ENCODE measurements at regions not wholly inside any gene's neighbourhood (a gene's known extent, or its start where the extent isn't known, plus 50 kb on each side); places are given as distances from the start of the nearest gene placed in this dataset.
"Not testable (repeated sequence)": the region's sequence is repeated elsewhere in the genome, so short reads cannot be mapped to it uniquely, and the experiment has no call there.

DNA sequence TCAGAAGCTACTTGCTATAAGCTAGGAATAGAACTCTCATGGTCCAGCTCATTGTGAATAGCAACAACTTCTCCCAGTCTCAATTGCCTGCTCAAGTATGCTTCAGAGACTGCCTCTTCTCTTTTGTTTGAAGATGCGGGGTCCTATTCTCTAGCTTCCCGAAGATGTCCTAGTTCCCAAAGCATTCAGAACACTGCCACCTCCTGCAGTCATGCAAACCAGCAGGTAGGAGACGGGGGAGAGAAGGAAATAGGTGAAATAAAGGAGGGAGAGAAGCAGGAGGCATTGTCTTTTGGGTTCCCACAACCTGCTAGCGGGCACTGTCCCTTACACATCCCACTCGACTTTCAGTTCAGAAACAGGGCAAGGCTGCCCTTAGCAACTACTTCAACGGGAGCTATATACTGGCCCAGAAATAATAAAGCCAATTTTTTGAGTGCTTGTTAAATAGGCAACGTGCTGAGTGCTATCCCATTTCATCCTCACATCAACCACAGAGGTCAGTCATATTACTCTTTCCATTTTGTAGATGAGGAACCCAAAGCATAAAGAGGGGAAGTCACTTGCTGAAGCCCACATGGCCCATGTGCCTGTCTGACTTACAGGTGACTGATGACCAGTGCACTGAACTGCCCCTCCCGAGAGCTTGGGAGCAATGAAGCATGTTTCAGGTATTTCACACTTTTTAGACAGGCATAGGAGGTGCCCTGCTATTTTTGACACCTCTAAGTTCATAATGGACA is 61.9 kb upstream of the ATXN1 start:
- DNase-seq = no peak

DNA sequence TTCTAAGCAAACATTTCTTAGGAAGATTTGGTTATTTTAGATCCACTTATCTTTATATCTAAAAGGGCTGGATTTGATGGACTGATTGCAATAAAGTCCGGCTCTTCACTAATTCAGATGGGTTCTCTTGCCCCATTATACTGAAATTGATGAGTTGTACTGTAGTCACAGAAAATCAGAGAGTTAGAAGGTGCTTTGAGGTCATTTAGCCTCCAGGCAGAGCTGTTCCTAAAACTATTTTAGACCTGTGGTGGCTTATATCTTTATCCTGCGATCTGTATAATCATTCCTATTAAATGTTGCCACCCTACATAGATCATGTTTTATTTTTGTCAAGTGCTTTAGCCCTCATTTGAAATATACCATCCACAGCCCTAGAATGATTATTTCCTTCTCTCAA is 61.3 kb upstream of the ATXN1 start:
- DNase-seq = no peak

- no peak for DNase-seq
Measured at GRCh38 chr6:16821834-16822264, 60.6 kb upstream of the ATXN1 start.

DNA sequence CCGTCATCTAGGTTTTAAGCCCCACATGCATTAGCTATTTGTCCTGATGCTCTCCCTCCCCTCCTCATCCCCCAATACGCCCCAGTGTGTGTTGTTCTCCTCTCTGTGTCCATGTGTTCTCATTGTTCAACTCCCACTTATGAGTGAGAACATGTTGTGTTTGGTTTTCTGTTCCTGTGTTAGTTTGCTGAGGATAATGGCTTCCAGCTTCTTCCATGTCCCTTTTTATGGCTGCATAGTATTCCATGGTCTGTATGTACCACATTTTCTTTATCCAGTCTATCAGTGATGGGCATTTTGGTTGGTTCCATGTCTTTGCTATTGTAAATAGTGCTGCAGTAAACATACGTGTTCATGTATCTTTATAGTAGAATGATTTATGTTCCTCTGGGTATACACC is 59.0 kb upstream of the ATXN1 start:
- DNase-seq = not testable (repeated sequence)

DNA sequence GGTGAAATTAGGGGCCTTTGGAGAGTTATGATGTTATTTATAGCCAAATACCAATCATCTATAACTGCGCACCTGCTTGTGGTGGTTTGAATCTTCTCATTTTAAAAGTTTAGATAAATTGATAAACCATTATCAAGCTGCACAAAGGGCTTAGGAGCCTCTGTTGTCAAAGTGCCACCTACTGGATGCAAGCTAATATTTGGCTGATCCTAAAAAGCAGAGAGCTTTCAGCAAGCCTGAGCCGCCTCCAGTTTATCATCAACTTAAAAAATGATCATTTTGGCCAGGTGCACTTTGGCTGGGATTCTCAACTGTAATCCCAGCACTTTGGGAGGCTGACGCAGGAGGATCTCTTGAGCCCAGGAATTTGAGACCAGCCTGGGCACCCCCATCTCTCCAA is 58.5 kb upstream of the ATXN1 start:
- no peak for DNase-seq

- DNase-seq = no peak
Measured at GRCh38 chr6:16818992-16819626, 57.8 kb upstream of the ATXN1 start.

DNA sequence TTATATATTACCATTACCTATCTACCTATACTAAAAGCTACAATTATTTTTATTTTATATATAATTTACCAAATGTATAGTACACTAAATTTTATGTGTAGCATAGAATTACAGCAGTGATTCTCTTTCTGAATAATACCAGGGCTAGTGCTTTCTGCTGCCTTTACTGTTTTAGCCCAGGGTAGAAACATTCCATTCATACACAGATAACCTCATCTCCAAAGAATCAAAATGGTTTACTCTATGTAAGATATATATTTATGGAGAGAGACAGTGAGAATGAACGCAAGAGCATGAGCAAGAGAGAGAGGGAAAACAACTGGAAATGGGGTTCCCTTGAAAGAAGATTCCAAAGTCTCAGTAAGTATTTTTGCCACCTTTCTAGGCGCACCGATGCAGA is 56.3 kb upstream of the ATXN1 start:
- DNase-seq = no peak

DNA sequence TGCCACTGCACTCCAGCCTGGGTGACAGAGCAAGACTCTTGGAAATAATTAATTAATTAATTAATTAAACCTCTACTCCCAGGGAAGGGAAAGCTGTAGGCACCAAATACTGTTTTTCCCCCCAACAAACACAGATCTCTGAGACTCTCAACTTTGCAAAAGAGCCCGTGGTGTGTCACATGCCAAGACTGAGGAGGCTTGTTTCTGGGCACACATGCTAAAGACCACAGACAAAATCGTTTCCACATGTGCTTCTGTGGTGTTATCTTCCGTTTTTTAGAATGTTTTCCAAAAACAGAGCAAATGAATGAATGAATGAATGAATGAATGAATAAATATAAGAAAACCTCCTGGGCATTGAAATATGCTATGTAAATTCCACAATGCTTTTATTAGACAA is 55.6 kb upstream of the ATXN1 start:
- no peak for DNase-seq

GRCh38 chr6:16812993-16813392 is 51.7 kb upstream of the ATXN1 start:
- no peak for DNase-seq

DNA sequence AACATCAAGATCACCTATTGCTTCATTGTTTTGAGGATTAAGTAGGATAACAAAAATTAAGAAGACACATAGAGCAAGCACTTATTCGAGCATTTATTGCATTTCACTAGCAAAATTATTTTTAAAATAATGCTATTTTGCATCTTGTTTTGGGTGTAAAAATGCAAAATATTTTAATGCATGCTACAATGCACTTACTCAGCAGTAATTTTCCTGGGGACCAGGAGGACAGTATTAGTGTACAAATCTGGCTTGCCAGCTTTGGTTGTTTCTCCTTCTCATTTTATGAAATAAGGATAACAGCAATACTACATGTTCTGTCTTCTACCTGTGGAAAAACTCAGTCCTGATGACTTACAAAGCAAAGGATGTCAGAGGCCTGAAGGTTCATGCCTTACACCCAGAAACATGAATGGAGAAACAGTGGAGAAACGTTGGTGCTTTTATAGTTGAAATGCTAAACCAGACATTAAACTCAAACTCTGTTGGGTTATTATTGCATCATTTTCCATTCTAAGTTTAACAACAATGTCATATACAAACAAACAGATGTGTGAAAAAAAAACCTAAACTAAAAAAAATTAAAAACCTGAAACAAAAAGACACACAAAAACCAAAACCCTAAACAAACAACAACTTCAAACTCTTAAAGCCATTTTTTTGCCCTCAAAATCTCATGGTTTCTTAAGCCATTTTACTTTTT is 50.2 kb upstream of the ATXN1 start:
- DNase-seq = no peak

All from right forelimb (tissue), 1 donor.